ENCODE measurements at regions not wholly inside any gene's neighbourhood (a gene's known extent, or its start where the extent isn't known, plus 50 kb on each side); places are given as distances from the start of the nearest gene placed in this dataset.

DNA sequence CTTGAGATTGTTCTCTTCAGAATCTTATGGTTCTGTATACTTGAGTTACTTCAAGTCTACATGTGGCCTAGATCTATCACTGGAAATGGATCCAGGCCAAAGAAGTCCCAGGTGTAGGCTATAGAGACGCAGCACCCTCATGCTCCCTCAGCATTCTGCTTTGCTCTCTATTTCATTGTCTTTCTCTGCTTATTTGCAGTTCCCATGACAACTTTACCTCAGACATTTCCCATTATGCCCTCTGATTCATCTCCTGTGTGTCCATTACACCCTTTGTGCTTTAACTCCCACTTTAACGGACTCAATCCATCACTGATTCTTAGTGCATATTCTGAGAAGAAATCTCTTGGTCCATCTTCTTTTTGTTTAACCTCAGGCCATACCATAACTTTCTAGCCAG is 236.9 kb upstream of the NRIP1 start (continued):
- TF ChIP-seq, protein P1, sequence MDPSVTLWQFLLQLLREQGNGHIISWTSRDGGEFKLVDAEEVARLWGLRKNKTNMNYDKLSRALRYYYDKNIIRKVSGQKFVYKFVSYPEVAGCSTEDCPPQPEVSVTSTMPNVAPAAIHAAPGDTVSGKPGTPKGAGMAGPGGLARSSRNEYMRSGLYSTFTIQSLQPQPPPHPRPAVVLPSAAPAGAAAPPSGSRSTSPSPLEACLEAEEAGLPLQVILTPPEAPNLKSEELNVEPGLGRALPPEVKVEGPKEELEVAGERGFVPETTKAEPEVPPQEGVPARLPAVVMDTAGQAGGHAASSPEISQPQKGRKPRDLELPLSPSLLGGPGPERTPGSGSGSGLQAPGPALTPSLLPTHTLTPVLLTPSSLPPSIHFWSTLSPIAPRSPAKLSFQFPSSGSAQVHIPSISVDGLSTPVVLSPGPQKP (IDR thresholded peaks at IDR 0.05; ENCODE audit: low read depth, low read length), result no peak
- TF ChIP-seq SRF (IDR thresholded peaks at IDR 0.05; ENCODE audit: low read depth in 2 of 2, low read length in 2 of 2) (no peak), SIN3A (IDR thresholded peaks at IDR 0.05; ENCODE audit: low read depth, low read length) (no peak), SMAD1 (IDR thresholded peaks at IDR 0.05; ENCODE audit: low read depth, partially characterized antibody) (no peak), CHD4 (IDR thresholded peaks at IDR 0.05) (no peak), PML (IDR thresholded peaks at IDR 0.05; ENCODE audit: low read length) (no peak)
- TF ChIP-seq, protein P2, sequence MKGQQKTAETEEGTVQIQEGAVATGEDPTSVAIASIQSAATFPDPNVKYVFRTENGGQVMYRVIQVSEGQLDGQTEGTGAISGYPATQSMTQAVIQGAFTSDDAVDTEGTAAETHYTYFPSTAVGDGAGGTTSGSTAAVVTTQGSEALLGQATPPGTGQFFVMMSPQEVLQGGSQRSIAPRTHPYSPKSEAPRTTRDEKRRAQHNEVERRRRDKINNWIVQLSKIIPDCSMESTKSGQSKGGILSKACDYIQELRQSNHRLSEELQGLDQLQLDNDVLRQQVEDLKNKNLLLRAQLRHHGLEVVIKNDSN (IDR thresholded peaks at IDR 0.05; ENCODE audit: borderline replicate concordance, extremely low read length, insufficient read depth, low read depth, low read length), result no peak

DNA sequence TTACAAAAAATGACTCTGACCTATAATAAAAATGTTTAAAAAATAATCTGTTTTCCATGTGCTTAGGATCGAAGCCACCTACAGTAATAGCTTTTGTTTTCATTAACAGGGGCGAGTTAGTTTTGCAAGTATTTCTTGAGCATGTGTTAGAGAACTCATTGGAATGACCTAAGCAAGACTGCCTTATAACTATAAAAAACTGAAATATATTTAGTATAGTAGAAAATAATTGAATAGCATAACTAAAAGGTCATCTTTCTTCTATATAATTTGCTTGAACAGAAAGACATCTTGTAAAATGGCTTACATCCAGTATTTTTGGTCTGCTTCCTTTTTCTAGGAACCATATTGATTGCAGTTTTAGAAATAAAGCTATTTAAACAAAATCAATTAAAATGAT is 241.5 kb upstream of the NRIP1 start:
- CTCF ChIA-PET, result no interaction called here
- no peaks in the 10 kb centered on the region for H3K36me3 ChIP-seq (ENCODE audit: control insufficient read depth in 2 of 2, insufficient read depth in 2 of 2, low read length in 1 of 2)
- intact Hi-C loops (cut with micrococcal nuclease; ENCODE audit: unreplicated experiment), result no loop called here
- H2AFZ ChIP-seq (ENCODE audit: control insufficient read depth, low read depth, low read length), result no peak overlapping the region
- RAD21 ChIA-PET (ENCODE audit: unreplicated experiment), result no interaction called here
- H3K79me2 ChIP-seq (ENCODE audit: control insufficient read depth, insufficient read depth, low read length), result no peaks in the 10 kb centered on the region
- in situ Hi-C loops (cut with MboI), result no loop called here
- ATAC-seq, result no peak
- no peaks in the 10 kb centered on the region for H3K4me1 ChIP-seq (ENCODE audit: control insufficient read depth, insufficient read depth, low read length)
- FAIRE-seq, result no peak
- H4K20me1 ChIP-seq (ENCODE audit: control insufficient read depth, insufficient read depth), result no peaks in the 10 kb centered on the region
- H3K4me2 ChIP-seq (ENCODE audit: control insufficient read depth, insufficient read depth), result no peak overlapping the region
- DNase-seq (ENCODE audit: low read depth, low spot score), result no peak
- H3K9ac ChIP-seq (ENCODE audit: control insufficient read depth, insufficient read depth, low read length), result no peak overlapping the region
- H3K9me3 ChIP-seq (replicated peaks; ENCODE audit: control insufficient read depth, insufficient read depth, low read length), result no peaks in the 10 kb centered on the region
- SMC1A ChIA-PET (ENCODE audit: uncharacterized antibody, unreplicated experiment), result interaction anchor here (0.7 kb wide), 1 partner anchor 11 kb away, joined by 3 read pairs; no protein-coding TSS in a partner anchor
- no peak overlapping the region for H3K4me3 ChIP-seq
- WGBS (ENCODE audit: insufficient coverage, insufficient replicate concordance, low lambda C conversion rate, missing lambda C conversion rate), result 2% methylated on average over 2 of the region's 2 CpGs
- POLR2A ChIA-PET, result no interaction called here
- no TSS peak for BruUV-seq (replicated peaks)
- H3K27ac ChIP-seq (ENCODE audit: control insufficient read depth, insufficient read depth), result no peak overlapping the region
- H3K27me3 ChIP-seq (replicated peaks in 1 of 2; ENCODE audit: control insufficient read depth in 2 of 2, insufficient read depth in 2 of 2, low read length in 1 of 2), result no peaks in the 10 kb centered on the region
- no peak for TF ChIP-seq FOXM1 (IDR thresholded peaks at IDR 0.05; ENCODE audit: low read depth, low read length)
- no peak for TF ChIP-seq STAT3 (IDR thresholded peaks at IDR 0.05; ENCODE audit: low read depth, low read length)
- no peak for TF ChIP-seq SIX5 (IDR thresholded peaks at IDR 0.05; ENCODE audit: low read depth, low read length, severe bottlenecking)
- no peak for TF ChIP-seq YBX1 (IDR thresholded peaks at IDR 0.05)
- TF ChIP-seq LARP7 (IDR thresholded peaks at IDR 0.05), result no peak
- TF ChIP-seq EP300 (IDR thresholded peaks at IDR 0.05; ENCODE audit: borderline replicate concordance in 1 of 2, control insufficient read depth in 1 of 2, low read depth in 2 of 2, low read length in 2 of 2), result no peak
- no peak for TF ChIP-seq RFX5 (IDR thresholded peaks at IDR 0.05; ENCODE audit: low read depth, low read length)
- TF ChIP-seq SUPT20H (IDR thresholded peaks at IDR 0.05; ENCODE audit: borderline replicate concordance, control insufficient read depth, low read depth, low read length), result no peak
- TF ChIP-seq, protein P3, sequence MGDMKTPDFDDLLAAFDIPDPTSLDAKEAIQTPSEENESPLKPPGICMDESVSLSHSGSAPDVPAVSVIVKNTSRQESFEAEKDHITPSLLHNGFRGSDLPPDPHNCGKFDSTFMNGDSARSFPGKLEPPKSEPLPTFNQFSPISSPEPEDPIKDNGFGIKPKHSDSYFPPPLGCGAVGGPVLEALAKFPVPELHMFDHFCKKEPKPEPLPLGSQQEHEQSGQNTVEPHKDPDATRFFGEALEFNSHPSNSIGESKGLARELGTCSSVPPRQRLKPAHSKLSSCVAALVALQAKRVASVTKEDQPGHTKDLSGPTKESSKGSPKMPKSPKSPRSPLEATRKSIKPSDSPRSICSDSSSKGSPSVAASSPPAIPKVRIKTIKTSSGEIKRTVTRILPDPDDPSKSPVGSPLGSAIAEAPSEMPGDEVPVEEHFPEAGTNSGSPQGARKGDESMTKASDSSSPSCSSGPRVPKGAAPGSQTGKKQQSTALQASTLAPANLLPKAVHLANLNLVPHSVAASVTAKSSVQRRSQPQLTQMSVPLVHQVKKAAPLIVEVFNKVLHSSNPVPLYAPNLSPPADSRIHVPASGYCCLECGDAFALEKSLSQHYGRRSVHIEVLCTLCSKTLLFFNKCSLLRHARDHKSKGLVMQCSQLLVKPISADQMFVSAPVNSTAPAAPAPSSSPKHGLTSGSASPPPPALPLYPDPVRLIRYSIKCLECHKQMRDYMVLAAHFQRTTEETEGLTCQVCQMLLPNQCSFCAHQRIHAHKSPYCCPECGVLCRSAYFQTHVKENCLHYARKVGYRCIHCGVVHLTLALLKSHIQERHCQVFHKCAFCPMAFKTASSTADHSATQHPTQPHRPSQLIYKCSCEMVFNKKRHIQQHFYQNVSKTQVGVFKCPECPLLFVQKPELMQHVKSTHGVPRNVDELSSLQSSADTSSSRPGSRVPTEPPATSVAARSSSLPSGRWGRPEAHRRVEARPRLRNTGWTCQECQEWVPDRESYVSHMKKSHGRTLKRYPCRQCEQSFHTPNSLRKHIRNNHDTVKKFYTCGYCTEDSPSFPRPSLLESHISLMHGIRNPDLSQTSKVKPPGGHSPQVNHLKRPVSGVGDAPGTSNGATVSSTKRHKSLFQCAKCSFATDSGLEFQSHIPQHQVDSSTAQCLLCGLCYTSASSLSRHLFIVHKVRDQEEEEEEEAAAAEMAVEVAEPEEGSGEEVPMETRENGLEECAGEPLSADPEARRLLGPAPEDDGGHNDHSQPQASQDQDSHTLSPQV (IDR thresholded peaks at IDR 0.05), result no peak
- TF ChIP-seq CEBPB (IDR thresholded peaks at IDR 0.05; ENCODE audit: borderline replicate concordance in 1 of 2, low read depth in 2 of 2, low read length in 2 of 2), result no peak
- no peak for TF ChIP-seq TAF1 (IDR thresholded peaks at IDR 0.05; ENCODE audit: borderline replicate concordance, low read depth, low read length)
- TF ChIP-seq JUNB (IDR thresholded peaks at IDR 0.05), result no peak
- TF ChIP-seq MTA2 (IDR thresholded peaks at IDR 0.05; ENCODE audit: low read depth), result no peak
